ENCODE measurements at regions not wholly inside any gene's neighbourhood (a gene's known extent, or its start where the extent isn't known, plus 50 kb on each side); places are given as distances from the start of the nearest gene placed in this dataset.

DNA sequence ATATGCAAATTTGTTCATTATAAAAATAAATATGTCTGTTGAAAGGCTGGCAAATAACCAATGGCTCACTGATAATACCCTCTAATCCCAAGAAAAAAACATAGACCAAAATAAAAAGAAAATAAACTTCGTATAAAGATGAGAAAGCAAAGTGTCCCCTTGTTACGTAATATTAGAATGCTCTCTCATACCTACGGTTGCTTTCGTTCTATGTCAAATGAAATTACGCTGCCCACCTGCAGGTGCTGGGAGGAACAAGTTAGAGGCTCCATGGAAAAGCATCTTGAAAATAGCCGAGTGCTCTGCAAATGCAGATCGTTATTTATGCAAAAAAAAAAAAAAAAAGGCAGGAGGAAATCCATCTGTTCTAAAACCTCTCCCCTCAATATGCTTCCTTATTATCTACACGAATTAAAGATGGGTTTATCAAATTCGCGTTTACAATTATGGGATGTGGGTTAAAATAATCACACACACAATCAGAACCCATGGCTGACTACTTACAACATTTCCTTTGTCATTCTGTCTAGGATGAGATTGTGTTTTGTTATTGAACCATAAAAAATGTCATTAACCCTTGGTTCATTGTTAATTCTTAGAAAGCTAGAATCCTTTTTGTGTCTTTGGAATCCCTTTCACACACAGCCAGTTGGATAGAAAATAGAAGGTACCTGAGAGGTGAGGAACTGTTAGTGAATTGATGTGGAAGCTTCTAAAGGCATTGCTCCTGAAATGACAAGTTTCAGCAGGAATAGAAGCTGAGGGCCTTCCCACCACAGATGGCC is 268.6 kb downstream of the SETD4 start:
- H3K4me3 ChIP-seq, result no peak overlapping the region
- TF ChIP-seq, protein P1, sequence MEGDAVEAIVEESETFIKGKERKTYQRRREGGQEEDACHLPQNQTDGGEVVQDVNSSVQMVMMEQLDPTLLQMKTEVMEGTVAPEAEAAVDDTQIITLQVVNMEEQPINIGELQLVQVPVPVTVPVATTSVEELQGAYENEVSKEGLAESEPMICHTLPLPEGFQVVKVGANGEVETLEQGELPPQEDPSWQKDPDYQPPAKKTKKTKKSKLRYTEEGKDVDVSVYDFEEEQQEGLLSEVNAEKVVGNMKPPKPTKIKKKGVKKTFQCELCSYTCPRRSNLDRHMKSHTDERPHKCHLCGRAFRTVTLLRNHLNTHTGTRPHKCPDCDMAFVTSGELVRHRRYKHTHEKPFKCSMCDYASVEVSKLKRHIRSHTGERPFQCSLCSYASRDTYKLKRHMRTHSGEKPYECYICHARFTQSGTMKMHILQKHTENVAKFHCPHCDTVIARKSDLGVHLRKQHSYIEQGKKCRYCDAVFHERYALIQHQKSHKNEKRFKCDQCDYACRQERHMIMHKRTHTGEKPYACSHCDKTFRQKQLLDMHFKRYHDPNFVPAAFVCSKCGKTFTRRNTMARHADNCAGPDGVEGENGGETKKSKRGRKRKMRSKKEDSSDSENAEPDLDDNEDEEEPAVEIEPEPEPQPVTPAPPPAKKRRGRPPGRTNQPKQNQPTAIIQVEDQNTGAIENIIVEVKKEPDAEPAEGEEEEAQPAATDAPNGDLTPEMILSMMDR (IDR thresholded peaks at IDR 0.05), result no peak
- DNase-seq (ENCODE audit: low spot score), result no peak

DNA sequence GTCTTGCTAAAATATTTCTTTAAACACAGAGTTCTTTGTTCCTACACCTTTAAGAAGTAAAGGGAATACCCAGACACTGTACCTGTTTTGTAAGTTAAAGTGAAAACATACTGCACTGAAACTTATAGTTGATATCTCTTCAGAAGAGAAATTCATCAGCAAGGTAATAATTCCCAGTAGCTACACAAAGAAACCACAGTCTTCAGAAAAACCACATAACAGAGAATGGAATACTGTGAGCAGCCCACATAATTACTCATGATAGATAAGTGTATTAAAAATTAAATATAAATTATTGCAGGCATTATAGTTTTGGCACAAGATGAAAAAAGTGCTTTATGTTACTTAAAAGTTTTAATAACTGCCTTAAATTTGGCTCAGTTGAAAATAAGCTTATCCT is 276.6 kb downstream of the SETD4 start:
- TF ChIP-seq, protein P1 (IDR thresholded peaks at IDR 0.05), result no peak
- Histone ChIP-seq H3K4me3 (no peak overlapping the region), H3K27ac (no peak overlapping the region)
- no peak for DNase-seq (ENCODE audit: low spot score)

More for the DNA sequence above, 268.6 kb downstream of the SETD4 start:
- no peak overlapping the region for H3K27ac ChIP-seq

DNA sequence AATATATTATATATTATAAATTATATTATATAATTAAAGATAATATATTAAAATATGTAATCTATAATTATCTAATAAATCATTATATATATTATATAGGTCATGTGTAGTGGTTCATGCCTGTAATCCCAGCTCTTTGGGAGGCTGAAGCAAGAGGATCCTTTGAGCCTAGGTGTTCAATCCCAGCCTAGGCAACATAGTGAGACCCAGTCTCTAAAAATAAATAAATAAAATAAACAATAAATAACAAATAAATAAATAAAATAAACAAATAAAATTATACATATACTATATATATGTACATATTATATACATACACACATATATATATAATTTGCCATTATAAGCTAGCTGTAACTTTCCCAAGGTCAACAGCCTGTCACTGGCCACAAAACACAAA is 277.7 kb downstream of the SETD4 start:
- Histone ChIP-seq H3K4me3 (no peak overlapping the region), H3K27ac (no peak overlapping the region)
- no peak for DNase-seq (ENCODE audit: low spot score)
- TF ChIP-seq, protein P1 (IDR thresholded peaks at IDR 0.05), result no peak

DNA sequence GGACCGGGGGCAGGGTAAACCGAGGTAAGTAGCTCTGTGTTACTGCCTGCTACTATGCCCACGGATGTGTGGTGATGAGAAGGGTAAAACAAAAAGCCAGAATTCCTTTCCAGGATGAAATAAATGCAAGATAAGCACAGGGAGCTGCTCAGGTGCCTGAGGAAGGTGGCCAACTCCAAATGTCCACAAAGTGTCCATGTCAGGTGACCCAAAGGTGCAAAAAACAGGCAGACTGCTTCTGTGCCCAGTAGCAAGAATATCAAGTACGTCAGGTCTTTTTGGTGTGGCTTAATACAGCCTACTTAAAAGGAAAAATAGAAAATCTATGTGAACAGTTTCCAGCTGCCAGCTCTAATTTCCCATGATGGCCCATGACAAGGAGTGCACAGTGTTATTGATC is 279.3 kb downstream of the SETD4 start:
- DNase-seq (ENCODE audit: low spot score), result no peak
- TF ChIP-seq, protein P1 (IDR thresholded peaks at IDR 0.05), result no peak
- Histone ChIP-seq H3K4me3 (no peak overlapping the region), H3K27ac (peak overlapping the region in 1 of 2 donors; percentile 48)

DNA sequence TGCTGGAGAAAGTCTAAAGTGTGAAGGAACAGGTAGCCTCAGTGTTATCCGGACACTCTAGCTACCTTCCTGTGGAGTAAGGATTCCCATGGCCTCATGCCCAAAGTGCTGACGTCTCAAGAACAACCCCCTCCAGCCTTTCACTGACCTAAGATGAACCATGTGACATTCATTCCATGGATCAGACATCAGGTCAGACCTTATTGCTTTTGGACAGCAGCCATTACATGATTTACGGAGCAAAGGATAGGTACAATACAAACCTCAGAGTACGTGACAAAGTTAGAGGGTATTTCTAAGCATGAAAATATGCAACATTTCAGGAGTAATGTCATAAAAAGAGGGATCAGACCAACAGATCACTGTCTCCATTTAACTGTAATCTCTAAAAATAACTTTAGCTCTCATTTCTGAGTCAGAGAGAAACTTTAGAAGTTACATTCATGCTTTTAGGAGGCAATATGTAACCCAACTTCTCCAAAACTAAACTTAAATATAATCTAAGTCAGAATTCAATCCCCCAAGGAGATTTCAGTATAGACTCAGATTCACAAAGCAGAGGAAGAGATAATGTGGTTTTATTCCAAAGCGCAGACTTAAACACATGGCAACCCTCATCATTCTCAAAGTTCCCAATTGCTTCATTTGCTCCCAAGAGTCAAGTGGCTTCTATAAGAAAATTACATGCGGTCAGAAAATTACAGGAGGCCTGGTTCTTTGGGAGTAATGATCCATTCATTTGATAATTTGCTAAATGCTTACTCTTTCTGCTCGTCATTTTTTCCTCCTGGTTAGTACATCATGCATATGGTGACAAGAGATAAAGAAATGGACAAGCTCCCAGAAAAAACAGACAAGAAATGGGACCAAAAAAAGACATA is 280.4 kb downstream of the SETD4 start:
- TF ChIP-seq, protein P1 (IDR thresholded peaks at IDR 0.05), result no peak
- Histone ChIP-seq H3K27ac (peak overlapping the region in 1 of 2 donors; percentile 48), H3K4me3 (no peak overlapping the region)
- no peak for DNase-seq (ENCODE audit: low spot score)

DNA sequence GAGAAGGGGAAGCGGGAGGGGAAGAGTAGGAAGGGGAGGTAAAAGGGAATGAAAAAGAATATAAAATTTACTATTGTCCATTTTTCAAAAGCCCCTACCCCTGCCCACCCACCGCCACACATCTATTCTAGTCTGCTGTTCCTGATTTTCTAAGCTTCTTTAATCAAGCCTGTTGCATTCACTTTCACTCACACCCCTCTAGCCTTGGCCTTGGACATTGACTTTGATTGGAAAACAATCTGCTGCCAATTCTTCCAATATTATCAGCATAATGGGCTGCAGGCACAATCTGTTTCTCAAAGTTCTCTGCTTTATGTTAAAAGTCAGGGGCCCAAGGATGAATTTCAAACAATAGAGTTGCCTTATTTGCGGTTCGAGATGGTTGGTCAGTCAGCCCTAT is 281.2 kb downstream of the SETD4 start:
- peak overlapping the region in 1 of 2 donors; percentile 48 for H3K27ac ChIP-seq
- TF ChIP-seq, protein P1 (IDR thresholded peaks at IDR 0.05), result no peak
- H3K4me3 ChIP-seq, result no peak overlapping the region
- DNase-seq (ENCODE audit: low spot score), result no peak
